Kidney (tissue), 13 donors: ENCODE measurements at regions not wholly inside any gene's neighbourhood (a gene's known extent, or its start where the extent isn't known, plus 50 kb on each side); places are given as distances from the start of the nearest gene placed in this dataset.
"Not testable (repeated sequence)": the region's sequence is repeated elsewhere in the genome, so short reads cannot be mapped to it uniquely, and the experiment has no call there.

Experiments used
- DNase-seq, 5 donors: peaks; one replicate each; pipeline ENCODE4 v3.0.0-alpha.2; 2013 to 2020
- FAIRE-seq: peaks from 2 replicates; lab custom pipeline; 2012; peaks lifted over from hg19 to GRCh38; lab: Jason Lieb, UNC
- H3K27ac ChIP-seq, 2 donors: one replicate each; pipeline ENCODE4 v1.7.0; 2013; ENCODE audit warnings: low read depth in 2 of 2, low read length in 2 of 2, inconsistent platforms in 1 of 2
- H3K27me3 ChIP-seq: one replicate; pipeline ENCODE4 v1.7.1; 2013; ENCODE audit warnings: low read length, inconsistent platforms; ENCODE audit not compliant: control insufficient read depth, insufficient read depth
- H3K36me3 ChIP-seq, 3 donors: one replicate each; pipeline versions ENCODE4 v1.7.0 to v1.7.1; 2013; ENCODE audit warnings: low read length in 3 of 3, control low read depth in 1 of 3, inconsistent platforms in 1 of 3; ENCODE audit not compliant: insufficient read depth in 3 of 3, control insufficient read depth in 2 of 3
- H3K4me1 ChIP-seq, 3 donors: one replicate each; pipeline versions ENCODE4 v1.7.0 to v1.7.1; 2013; ENCODE audit warnings: low read length in 3 of 3, inconsistent platforms in 1 of 3, low read depth in 1 of 3; ENCODE audit not compliant: control insufficient read depth in 2 of 3, insufficient read depth in 2 of 3
- H3K4me3 ChIP-seq, 3 donors: one replicate each; pipeline versions ENCODE4 v1.7.0 to v1.8.1; 2013; ENCODE audit warnings: low read length in 3 of 3, control low read depth in 1 of 3, inconsistent platforms in 1 of 3
- H3K9ac ChIP-seq, 3 donors: one replicate each; pipeline versions ENCODE4 v1.7.0 to v1.7.1; 2013; ENCODE audit warnings: low read length in 3 of 3, control low read depth in 1 of 3, inconsistent platforms in 1 of 3
- H3K9me3 ChIP-seq, 3 donors: one replicate each; pipeline versions ENCODE4 v1.7.0 to v1.7.1; 2013; ENCODE audit warnings: low read length in 3 of 3, control low read depth in 1 of 3, inconsistent platforms in 1 of 3; ENCODE audit not compliant: control insufficient read depth in 2 of 3, insufficient read depth in 1 of 3
- intact Hi-C: fragments of 100-400 bp; cut with DNase I; formaldehyde crosslinking; loops from one replicate; pipeline ENCODE4 v1.11.1; 2022
- TF ChIP-seq, protein P1 (sequence below): IDR thresholded peaks from 3 replicates; pipeline ENCODE4 v1.5.1; 2012; ENCODE audit warnings: mild to moderate bottlenecking, moderate library complexity, borderline replicate concordance; ENCODE audit not compliant: insufficient read depth; ENCODE audit errors: extremely low read depth
- donor health status: control.
- donor health status: control.
- donor health status: control.
- donor health status: control.
- donor health status: control.
- donor health status: DM: yes; HTN: yes; CAD: no.
- donor health status: Normal renal cell carcinoma (clear cell type).

DNA sequence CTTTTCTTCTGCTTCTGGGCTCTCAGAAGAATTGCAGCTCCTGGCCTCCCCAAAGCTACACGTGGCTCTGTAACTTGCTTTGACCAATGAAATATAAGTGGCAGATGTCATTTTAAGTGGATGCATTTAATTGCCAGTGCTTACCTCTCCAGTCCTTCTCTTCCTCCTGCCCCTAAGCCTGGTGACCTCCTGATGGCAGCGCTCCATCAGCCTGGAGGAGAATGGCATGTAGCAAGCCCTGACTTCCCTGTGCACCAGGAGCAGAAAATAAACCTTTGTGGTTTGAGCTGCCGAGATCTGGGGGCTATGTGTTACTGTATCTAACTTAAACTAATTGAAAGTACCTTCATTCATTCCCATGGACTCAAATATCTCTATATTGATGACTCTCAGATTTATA lies 304.7 kb upstream of the CHRNA7 start:
- H3K4me3 ChIP-seq, H3K27ac ChIP-seq, H3K36me3 ChIP-seq, H3K9ac ChIP-seq, intact Hi-C loops, DNase-seq, H3K4me1 ChIP-seq, FAIRE-seq, H3K9me3 ChIP-seq, H3K27me3 ChIP-seq: not testable (repeated sequence)

GRCh38 chr15:31727612-31728011 lies 302.7 kb upstream of the CHRNA7 start:
- intact Hi-C loops = no loop called here
- Histone ChIP-seq H3K27me3 (no peaks in the 10 kb centered on the region), H3K9ac (no peak overlapping the region), H3K4me1 (no peaks in the 10 kb centered on the region), H3K4me3 (no peak overlapping the region), H3K27ac (no peak overlapping the region), H3K36me3 (no peaks in the 10 kb centered on the region), H3K9me3 (no peaks in the 10 kb centered on the region)
- TF ChIP-seq, protein P1, sequence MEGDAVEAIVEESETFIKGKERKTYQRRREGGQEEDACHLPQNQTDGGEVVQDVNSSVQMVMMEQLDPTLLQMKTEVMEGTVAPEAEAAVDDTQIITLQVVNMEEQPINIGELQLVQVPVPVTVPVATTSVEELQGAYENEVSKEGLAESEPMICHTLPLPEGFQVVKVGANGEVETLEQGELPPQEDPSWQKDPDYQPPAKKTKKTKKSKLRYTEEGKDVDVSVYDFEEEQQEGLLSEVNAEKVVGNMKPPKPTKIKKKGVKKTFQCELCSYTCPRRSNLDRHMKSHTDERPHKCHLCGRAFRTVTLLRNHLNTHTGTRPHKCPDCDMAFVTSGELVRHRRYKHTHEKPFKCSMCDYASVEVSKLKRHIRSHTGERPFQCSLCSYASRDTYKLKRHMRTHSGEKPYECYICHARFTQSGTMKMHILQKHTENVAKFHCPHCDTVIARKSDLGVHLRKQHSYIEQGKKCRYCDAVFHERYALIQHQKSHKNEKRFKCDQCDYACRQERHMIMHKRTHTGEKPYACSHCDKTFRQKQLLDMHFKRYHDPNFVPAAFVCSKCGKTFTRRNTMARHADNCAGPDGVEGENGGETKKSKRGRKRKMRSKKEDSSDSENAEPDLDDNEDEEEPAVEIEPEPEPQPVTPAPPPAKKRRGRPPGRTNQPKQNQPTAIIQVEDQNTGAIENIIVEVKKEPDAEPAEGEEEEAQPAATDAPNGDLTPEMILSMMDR = no peak
- DNase-seq (no peak), FAIRE-seq (no peak)

DNA sequence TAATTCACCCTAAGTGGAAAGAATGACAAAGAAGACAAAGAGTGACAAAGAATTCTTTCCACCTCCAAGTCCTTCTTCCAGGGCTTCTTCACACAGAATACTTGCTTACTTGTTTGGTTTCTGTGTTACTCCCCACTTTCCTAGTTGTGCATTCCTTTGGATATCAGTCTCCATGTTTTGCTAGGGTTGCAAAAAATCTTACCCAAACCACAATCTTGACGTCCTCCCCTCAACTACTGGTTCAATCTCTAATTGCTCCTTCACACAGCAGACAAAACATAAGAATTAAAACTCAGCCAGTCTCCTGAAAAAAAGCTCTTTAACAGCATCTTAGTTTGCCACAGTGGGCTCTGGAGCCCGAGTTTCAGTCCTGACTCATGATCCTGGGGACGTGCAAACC lies 297.6 kb upstream of the CHRNA7 start:
- DNase-seq (no peak), FAIRE-seq (no peak)
- Histone ChIP-seq H3K36me3 (no peaks in the 10 kb centered on the region), H3K4me1 (no peaks in the 10 kb centered on the region), H3K4me3 (no peak overlapping the region), H3K9ac (no peak overlapping the region), H3K27ac (no peak overlapping the region), H3K27me3 (no peaks in the 10 kb centered on the region), H3K9me3 (no peaks in the 10 kb centered on the region)
- TF ChIP-seq, protein P1 = no peak
- intact Hi-C loops = no loop called here

DNA sequence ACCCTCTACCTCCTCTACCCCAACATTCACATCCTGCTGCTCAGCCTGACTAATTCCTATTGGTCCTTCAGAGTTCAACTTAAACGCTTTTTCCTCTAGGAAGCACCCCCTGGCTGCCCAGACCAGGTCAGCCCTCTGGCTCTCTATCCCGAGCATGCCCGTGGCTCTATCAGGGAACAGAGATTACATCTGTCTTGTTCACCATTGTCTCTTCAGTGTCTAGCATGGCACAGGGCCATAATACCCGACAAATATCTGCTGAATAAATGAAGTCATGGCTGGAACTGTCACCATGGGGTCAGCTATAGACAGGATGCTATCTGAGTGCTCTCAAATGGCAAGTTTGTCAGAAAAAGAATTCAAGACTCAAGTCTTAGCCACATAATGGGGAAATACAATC lies 296.9 kb upstream of the CHRNA7 start:
- no peaks in the 10 kb centered on the region for H3K9me3 ChIP-seq
- TF ChIP-seq, protein P1 = no peak
- no peak overlapping the region for H3K9ac ChIP-seq
- no peaks in the 10 kb centered on the region for H3K36me3 ChIP-seq
- H3K4me1 ChIP-seq = no peaks in the 10 kb centered on the region
- FAIRE-seq (no peak), DNase-seq (no peak)
- no peak overlapping the region for H3K4me3 ChIP-seq
- no peak overlapping the region for H3K27ac ChIP-seq
- H3K27me3 ChIP-seq = no peaks in the 10 kb centered on the region
- intact Hi-C loops = no loop called here
